ENCODE measurements at regions not wholly inside any gene's neighbourhood (a gene's known extent, or its start where the extent isn't known, plus 50 kb on each side); places are given as distances from the start of the nearest gene placed in this dataset.

DNA sequence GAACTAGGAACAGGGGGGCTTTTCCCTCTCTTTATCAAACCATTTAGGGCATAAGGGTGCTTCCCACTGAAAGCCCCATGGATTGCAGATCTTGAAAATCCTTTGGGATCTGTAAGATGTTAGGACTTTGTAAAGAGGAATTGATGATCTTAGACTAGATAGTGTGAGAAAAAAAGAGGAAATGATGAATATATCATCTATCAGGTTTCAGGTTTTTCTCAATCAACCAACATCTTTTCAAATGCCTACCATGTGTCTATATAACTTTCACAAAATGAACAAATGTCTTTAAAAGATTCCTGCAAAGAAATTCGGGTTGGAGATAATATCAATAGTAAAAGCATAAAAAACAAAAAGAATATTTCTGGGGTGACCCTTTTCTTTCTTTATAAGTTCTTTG is 50.1 kb downstream of the KCNC4 start:
- no peak overlapping the region for H3K27ac Mint-ChIP-seq (ENCODE audit: unreplicated experiment)
- peaks cover 9% of the 10 kb centered on the region for H3K4me1 Mint-ChIP-seq
- no peaks in the 10 kb centered on the region for H3K9me3 Mint-ChIP-seq
- DNase-seq (ENCODE audit: low read depth, low spot score): no peak
- H3K36me3 Mint-ChIP-seq (ENCODE audit: low read depth): no peaks in the 10 kb centered on the region
- peaks cover 7% of the 10 kb centered on the region for H3K27me3 Mint-ChIP-seq (ENCODE audit: low read depth)
- H3K4me3 Mint-ChIP-seq: no peak overlapping the region
- TF ChIP-seq CTCF (conservative IDR thresholded peaks at IDR 0.05): no peak

DNA sequence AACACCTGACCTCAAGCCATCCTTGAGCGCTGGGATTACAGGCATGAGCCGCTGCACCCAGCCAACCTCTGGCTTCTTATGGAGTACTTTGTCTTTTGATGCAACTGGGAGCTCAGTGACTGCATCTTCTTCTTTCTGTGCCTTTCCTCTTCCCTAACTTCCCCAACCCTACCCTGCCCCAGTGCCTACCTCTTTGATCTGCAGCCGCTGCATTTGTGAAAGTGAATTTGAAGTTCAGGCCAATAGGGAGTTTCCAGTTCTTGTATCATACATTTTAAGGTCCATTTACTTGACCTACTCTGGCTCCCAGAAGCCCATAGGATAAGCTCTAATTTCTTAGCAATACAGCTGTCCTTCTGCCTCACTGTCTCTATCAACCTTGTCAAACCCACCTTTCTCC is 52.2 kb downstream of the KCNC4 start:
- H3K36me3 Mint-ChIP-seq (ENCODE audit: low read depth): no peaks in the 10 kb centered on the region
- peaks cover 7% of the 10 kb centered on the region for H3K27me3 Mint-ChIP-seq (ENCODE audit: low read depth)
- H3K27ac Mint-ChIP-seq (ENCODE audit: unreplicated experiment): no peak overlapping the region
- no peak overlapping the region for H3K4me3 Mint-ChIP-seq
- H3K9me3 Mint-ChIP-seq: no peaks in the 10 kb centered on the region
- H3K4me1 Mint-ChIP-seq: peaks cover 6% of the 10 kb centered on the region
- DNase-seq (ENCODE audit: low read depth, low spot score): no peak
- no peak for TF ChIP-seq CTCF (conservative IDR thresholded peaks at IDR 0.05)

- DNase-seq (ENCODE audit: low read depth, low spot score): no peak
- Mint-ChIP-seq H3K36me3 (ENCODE audit: low read depth) (no peaks in the 10 kb centered on the region), H3K27me3 (ENCODE audit: low read depth) (peaks cover 7% of the 10 kb centered on the region), H3K27ac (ENCODE audit: unreplicated experiment) (no peak overlapping the region), H3K4me1 (peaks cover 6% of the 10 kb centered on the region), H3K4me3 (no peak overlapping the region), H3K9me3 (no peaks in the 10 kb centered on the region)
- TF ChIP-seq CTCF (conservative IDR thresholded peaks at IDR 0.05): no peak
These were observed 52.9 kb downstream of the KCNC4 start for GRCh38 chr1:110262846-110263631.

- Mint-ChIP-seq H3K4me3 (no peak overlapping the region), H3K4me1 (peaks cover 6% of the 10 kb centered on the region), H3K36me3 (ENCODE audit: low read depth) (no peaks in the 10 kb centered on the region), H3K27me3 (ENCODE audit: low read depth) (peaks cover 7% of the 10 kb centered on the region), H3K27ac (ENCODE audit: unreplicated experiment) (no peak overlapping the region), H3K9me3 (no peaks in the 10 kb centered on the region)
- TF ChIP-seq CTCF (conservative IDR thresholded peaks at IDR 0.05): no peak
- no peak for DNase-seq (ENCODE audit: low read depth, low spot score)
These were observed 54.3 kb downstream of the KCNC4 start for GRCh38 chr1:110264430-110264829.

DNA sequence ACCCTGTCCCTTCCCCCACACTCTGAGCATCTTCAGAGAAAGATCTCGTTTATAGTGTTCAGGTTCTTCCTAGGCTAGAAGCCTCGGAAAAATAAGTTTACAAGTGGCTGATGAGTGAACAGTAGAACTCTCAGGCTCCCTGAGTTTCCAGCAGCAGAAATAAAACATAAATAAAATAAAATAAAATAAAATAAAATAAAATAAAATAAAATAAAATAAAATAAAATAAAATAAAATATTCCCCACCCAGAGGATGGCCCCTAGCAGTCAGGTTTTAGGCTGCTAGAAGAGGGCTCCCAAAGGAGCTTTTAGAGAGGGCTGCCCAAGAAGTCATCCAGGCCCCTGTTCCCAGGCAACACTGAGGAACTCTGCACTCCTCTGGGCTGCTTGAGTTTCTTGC is 55.1 kb downstream of the KCNC4 start:
- Mint-ChIP-seq H3K9me3 (no peaks in the 10 kb centered on the region), H3K36me3 (ENCODE audit: low read depth) (no peaks in the 10 kb centered on the region), H3K27me3 (ENCODE audit: low read depth) (peaks cover 5% of the 10 kb centered on the region), H3K4me1 (peaks cover 6% of the 10 kb centered on the region), H3K4me3 (no peak overlapping the region), H3K27ac (ENCODE audit: unreplicated experiment) (no peak overlapping the region)
- no peak for TF ChIP-seq CTCF (conservative IDR thresholded peaks at IDR 0.05)
- DNase-seq (ENCODE audit: low read depth, low spot score): no peak
